Kidney (tissue), 13 donors: ENCODE measurements at regions not wholly inside any gene's neighbourhood (a gene's known extent, or its start where the extent isn't known, plus 50 kb on each side); places are given as distances from the start of the nearest gene placed in this dataset.
"Not testable (repeated sequence)": the region's sequence is repeated elsewhere in the genome, so short reads cannot be mapped to it uniquely, and the experiment has no call there.

Experiments
- DNase-seq, 5 donors: peaks; one replicate each; pipeline ENCODE4 v3.0.0-alpha.2; 2013 to 2020
- FAIRE-seq: peaks from 2 replicates; lab custom pipeline; 2012; peaks lifted over from hg19 to GRCh38; lab: Jason Lieb, UNC
- H3K27ac ChIP-seq, 2 donors: one replicate each; pipeline ENCODE4 v1.7.0; 2013; ENCODE audit warnings: low read depth in 2 of 2, low read length in 2 of 2, inconsistent platforms in 1 of 2
- H3K27me3 ChIP-seq: one replicate; pipeline ENCODE4 v1.7.1; 2013; ENCODE audit warnings: low read length, inconsistent platforms; ENCODE audit not compliant: control insufficient read depth, insufficient read depth
- H3K36me3 ChIP-seq, 3 donors: one replicate each; pipeline versions ENCODE4 v1.7.0 to v1.7.1; 2013; ENCODE audit warnings: low read length in 3 of 3, control low read depth in 1 of 3, inconsistent platforms in 1 of 3; ENCODE audit not compliant: insufficient read depth in 3 of 3, control insufficient read depth in 2 of 3
- H3K4me1 ChIP-seq, 3 donors: one replicate each; pipeline versions ENCODE4 v1.7.0 to v1.7.1; 2013; ENCODE audit warnings: low read length in 3 of 3, inconsistent platforms in 1 of 3, low read depth in 1 of 3; ENCODE audit not compliant: control insufficient read depth in 2 of 3, insufficient read depth in 2 of 3
- H3K4me3 ChIP-seq, 3 donors: one replicate each; pipeline versions ENCODE4 v1.7.0 to v1.8.1; 2013; ENCODE audit warnings: low read length in 3 of 3, control low read depth in 1 of 3, inconsistent platforms in 1 of 3
- H3K9ac ChIP-seq, 3 donors: one replicate each; pipeline versions ENCODE4 v1.7.0 to v1.7.1; 2013; ENCODE audit warnings: low read length in 3 of 3, control low read depth in 1 of 3, inconsistent platforms in 1 of 3
- H3K9me3 ChIP-seq, 3 donors: one replicate each; pipeline versions ENCODE4 v1.7.0 to v1.7.1; 2013; ENCODE audit warnings: low read length in 3 of 3, control low read depth in 1 of 3, inconsistent platforms in 1 of 3; ENCODE audit not compliant: control insufficient read depth in 2 of 3, insufficient read depth in 1 of 3
- CTCF ChIP-seq: IDR thresholded peaks from 3 replicates; pipeline ENCODE4 v1.5.1; 2012; ENCODE audit warnings: mild to moderate bottlenecking, moderate library complexity, borderline replicate concordance; ENCODE audit not compliant: insufficient read depth; ENCODE audit errors: extremely low read depth
- intact Hi-C: fragments of 100-400 bp; cut with DNase I; formaldehyde crosslinking; loops from one replicate; pipeline ENCODE4 v1.11.1; 2022
- donor health status: control.
- donor health status: control.
- donor health status: control.
- donor health status: control.
- donor health status: control.
- donor health status: DM: yes; HTN: yes; CAD: no.
- donor health status: Normal renal cell carcinoma (clear cell type).

- DNase-seq, result no peak
- no peak for FAIRE-seq
- no peak overlapping the region for H3K27ac ChIP-seq
Observed at GRCh38 chr5:42089705-42090104, 164.6 kb downstream of the FBXO4 start.

GRCh38 chr5:42090162-42090561, 165.1 kb downstream of the FBXO4 start:
- no peak for FAIRE-seq

More at GRCh38 chr5:42089705-42090104, 164.6 kb downstream of the FBXO4 start:
- intact Hi-C loops, result no loop called here
- TF ChIP-seq CTCF, result no peak
- no peaks in the 10 kb centered on the region for H3K36me3 ChIP-seq
- H3K27me3 ChIP-seq, result no peaks in the 10 kb centered on the region
- no peaks in the 10 kb centered on the region for H3K4me1 ChIP-seq
- H3K9me3 ChIP-seq, result no peaks in the 10 kb centered on the region
- H3K4me3 ChIP-seq, result no peak overlapping the region
- no peak overlapping the region for H3K9ac ChIP-seq

GRCh38 chr5:42099846-42100245, 174.8 kb downstream of the FBXO4 start:
- FAIRE-seq, H3K4me3 ChIP-seq, H3K36me3 ChIP-seq: not testable (repeated sequence)

More at GRCh38 chr5:42090162-42090561, 165.1 kb downstream of the FBXO4 start:
- H3K9me3 ChIP-seq, result no peaks in the 10 kb centered on the region
- H3K36me3 ChIP-seq, result no peaks in the 10 kb centered on the region
- no peaks in the 10 kb centered on the region for H3K4me1 ChIP-seq
- no peak overlapping the region for H3K9ac ChIP-seq
- TF ChIP-seq CTCF, result no peak
- H3K27ac ChIP-seq, result no peak overlapping the region
- DNase-seq, result no peak
- no peaks in the 10 kb centered on the region for H3K27me3 ChIP-seq
- intact Hi-C loops, result no loop called here
- no peak overlapping the region for H3K4me3 ChIP-seq

GRCh38 chr5:42108468-42108867, 183.4 kb downstream of the FBXO4 start:
- DNase-seq (no peak), FAIRE-seq (no peak)
- Histone ChIP-seq H3K4me1 (no peaks in the 10 kb centered on the region), H3K27ac (no peak overlapping the region), H3K36me3 (no peaks in the 10 kb centered on the region), H3K9me3 (peaks cover 0 to 11% (median 0%) of the 10 kb centered on the region in 3 donors), H3K9ac (no peak overlapping the region), H3K27me3 (no peaks in the 10 kb centered on the region), H3K4me3 (no peak overlapping the region)
- intact Hi-C loops, result no loop called here
- TF ChIP-seq CTCF, result no peak

More at GRCh38 chr5:42099846-42100245, 174.8 kb downstream of the FBXO4 start:
- H3K9me3 ChIP-seq, H3K9ac ChIP-seq, H3K27ac ChIP-seq, intact Hi-C loops, DNase-seq, H3K27me3 ChIP-seq, H3K4me1 ChIP-seq: not testable (repeated sequence)
